Epithelial cell of esophagus (primary cell): ENCODE measurements at regions not wholly inside any gene's neighbourhood (a gene's known extent, or its start where the extent isn't known, plus 50 kb on each side); places are given as distances from the start of the nearest gene placed in this dataset.

ENCODE experiments used
- DNase-seq: peaks from one replicate; pipeline ENCODE4 v3.0.0; 2010; ENCODE audit warnings: low read depth
- H3K4me3 ChIP-seq: 2 replicates; pipeline ENCODE4 v1.5.1; 2011; ENCODE audit warnings: mild to moderate bottlenecking, low read length, control low read depth
- TF ChIP-seq, protein P1 (sequence below): IDR thresholded peaks from 2 replicates; pipeline ENCODE4 v1.5.1; 2011; ENCODE audit warnings: low read depth, mild to moderate bottlenecking, low read length, control low read depth, inconsistent platforms; ENCODE audit not compliant: insufficient read depth; ENCODE audit errors: missing control alignments

DNA sequence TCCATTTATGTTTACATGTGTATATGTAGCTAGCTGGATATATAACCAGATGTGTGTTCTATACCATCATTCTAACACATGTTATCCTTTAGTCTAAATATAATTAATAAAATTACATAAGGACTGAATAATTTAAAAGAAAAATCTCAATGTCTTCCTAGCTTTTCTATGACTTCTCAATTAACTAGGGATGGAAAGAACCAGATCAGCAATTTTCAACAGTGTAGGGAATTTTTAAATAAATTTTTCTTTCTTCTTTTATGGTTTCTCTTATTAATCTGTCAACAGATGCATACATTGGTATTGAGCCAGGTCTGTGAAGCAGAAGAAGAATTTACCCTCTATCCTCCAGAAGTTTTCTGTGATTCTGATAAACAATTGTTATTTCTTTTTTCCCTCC is 2180.4 kb upstream of the C9orf72 start:
- TF ChIP-seq, protein P1, sequence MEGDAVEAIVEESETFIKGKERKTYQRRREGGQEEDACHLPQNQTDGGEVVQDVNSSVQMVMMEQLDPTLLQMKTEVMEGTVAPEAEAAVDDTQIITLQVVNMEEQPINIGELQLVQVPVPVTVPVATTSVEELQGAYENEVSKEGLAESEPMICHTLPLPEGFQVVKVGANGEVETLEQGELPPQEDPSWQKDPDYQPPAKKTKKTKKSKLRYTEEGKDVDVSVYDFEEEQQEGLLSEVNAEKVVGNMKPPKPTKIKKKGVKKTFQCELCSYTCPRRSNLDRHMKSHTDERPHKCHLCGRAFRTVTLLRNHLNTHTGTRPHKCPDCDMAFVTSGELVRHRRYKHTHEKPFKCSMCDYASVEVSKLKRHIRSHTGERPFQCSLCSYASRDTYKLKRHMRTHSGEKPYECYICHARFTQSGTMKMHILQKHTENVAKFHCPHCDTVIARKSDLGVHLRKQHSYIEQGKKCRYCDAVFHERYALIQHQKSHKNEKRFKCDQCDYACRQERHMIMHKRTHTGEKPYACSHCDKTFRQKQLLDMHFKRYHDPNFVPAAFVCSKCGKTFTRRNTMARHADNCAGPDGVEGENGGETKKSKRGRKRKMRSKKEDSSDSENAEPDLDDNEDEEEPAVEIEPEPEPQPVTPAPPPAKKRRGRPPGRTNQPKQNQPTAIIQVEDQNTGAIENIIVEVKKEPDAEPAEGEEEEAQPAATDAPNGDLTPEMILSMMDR: no peak
- DNase-seq: no peak
- H3K4me3 ChIP-seq: no peak overlapping the region

DNA sequence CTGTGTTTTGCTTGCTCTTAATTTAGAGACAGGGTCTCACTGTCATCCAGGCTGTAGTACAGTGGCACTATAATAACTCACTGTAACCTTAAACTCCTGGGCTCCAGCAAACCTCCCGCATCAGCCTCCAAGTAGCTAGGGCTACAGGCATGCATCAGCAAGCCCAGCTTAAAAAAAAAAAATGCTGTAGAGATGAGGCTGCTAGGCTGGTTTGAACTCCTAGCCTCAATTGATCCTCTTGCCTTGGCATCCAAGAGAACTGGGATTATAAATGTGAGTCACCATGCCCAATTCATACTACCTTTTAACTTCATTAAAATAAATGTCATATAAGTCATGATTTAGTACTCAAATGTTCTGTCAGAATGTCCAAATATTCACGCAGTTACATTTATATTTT is 2195.7 kb upstream of the C9orf72 start:
- H3K4me3 ChIP-seq: no peak overlapping the region
- DNase-seq: peak; percentile 67
- TF ChIP-seq, protein P1: no peak

DNA sequence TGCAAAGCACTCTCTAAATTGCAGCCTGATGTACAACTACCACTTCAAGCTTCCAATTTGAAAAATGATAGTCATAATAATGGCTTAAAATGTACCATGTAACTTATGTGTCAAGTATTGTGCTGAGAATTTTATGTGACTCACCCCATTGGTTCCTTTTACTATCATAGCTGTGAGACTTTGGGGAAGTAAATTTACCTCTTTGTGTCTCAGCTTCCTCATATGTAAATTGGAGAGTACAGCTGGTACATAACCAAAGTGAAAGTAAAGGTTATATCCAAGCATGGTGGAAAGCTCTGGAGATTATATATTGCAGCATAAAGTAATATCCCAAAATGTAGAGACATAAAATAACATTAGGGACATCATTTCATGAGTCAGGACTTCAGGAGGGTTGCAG is 2200.4 kb upstream of the C9orf72 start:
- TF ChIP-seq, protein P1: no peak
- H3K4me3 ChIP-seq: no peak overlapping the region
- DNase-seq: peak; percentile 36

DNA sequence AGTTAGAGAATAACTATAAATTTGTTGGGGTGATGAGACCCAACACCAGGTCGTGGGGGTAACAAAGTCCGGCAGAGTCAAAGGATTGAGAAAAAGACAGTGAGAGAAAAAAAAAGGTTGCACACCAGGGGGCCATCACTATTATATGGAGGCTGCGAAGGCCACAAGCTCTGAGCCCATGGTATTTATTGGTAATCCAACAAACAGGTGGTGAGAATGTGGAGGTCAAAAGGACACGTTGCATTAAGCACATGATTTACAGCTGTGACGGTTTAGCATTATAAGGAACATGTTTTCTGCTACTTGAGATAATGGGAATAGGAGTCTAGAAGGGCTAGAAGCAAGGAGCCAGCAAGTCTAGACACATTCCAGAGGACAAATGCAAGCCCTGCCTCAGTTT is 2202.2 kb upstream of the C9orf72 start:
- TF ChIP-seq, protein P1: no peak
- DNase-seq: no peak
- no peak overlapping the region for H3K4me3 ChIP-seq

DNA sequence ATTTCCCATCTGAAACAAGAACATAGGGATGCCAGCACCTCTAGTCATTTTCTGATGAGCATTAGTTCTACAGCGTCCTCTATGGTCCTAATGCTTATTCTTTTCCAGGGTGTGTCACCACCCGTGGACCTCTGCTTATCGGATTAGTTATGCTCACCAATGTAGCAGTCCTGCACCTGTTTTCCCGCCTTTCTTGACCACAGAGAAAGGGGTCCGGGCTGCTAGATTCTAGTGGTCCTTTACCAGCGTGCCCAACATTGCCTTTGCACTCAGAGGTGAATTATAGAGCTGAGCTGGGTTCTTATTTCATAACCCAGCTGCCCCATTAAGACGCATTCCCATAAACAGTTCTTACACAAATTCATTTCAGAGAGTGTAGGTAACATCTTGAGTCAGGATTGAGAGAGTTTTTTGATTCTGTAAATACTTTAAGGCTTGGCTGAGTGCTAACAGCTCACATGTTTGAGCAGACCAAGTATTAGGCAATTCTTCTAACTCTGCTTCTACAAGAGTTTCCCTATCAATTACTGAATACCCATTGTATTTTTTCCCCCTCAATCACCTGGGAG is 2205.1 kb upstream of the C9orf72 start:
- DNase-seq: peak; percentile 52
- H3K4me3 ChIP-seq: no peak overlapping the region
- TF ChIP-seq, protein P1: no peak

DNA sequence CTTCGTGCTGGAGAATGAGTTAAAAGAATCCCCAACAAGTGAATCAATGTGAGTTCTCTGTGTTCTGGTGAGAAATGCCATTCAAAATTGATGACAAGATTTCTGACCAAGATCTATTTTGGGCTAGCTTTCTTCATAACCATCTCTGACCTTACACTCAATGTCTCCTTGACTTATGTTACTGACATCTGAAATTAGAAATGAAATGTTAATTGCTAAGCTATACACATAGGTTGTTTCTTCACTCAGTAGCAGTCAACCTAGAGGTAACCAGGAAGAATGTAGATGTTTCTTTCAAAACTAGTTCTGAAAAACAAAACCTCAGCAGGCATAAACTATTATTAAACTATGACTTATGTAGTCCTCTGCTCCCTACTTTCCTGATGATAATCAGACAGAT is 2220.7 kb upstream of the C9orf72 start:
- no peak for DNase-seq
- no peak overlapping the region for H3K4me3 ChIP-seq
- TF ChIP-seq, protein P1: no peak

DNA sequence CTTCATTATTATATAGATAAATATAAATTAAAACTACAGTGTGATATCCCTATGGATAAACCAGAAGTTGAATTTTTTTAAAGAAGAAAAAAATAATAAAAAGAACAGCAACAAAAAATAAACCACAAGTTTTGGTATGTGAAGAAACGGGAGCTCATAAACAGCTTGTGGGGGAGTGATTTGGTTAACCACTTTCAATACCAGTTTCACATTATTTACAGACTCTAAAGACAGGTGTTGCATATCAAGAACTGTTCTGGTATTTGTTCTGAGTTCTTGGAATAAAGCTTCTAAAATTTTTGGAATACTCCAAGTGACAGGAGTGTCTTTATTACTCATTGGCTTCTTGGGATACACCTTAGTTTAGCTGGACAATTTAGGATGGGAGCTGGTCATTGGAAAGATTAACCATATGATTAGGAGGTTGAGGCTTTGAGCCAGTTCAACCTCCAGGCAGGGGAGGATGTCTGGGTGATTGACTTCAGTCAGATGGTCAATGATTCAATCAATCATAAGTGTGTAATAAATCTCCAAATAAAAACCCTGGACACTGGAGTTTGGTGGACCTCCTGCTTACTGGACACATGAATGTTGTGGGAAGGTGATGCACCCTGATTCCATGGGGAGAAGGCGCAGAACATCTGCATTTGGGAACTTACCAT is 2223.1 kb upstream of the C9orf72 start:
- TF ChIP-seq, protein P1: no peak
- DNase-seq: no peak
- no peak overlapping the region for H3K4me3 ChIP-seq
